ENCODE measurements at regions not wholly inside any gene's neighbourhood (a gene's known extent, or its start where the extent isn't known, plus 50 kb on each side); places are given as distances from the start of the nearest gene placed in this dataset.

DNA sequence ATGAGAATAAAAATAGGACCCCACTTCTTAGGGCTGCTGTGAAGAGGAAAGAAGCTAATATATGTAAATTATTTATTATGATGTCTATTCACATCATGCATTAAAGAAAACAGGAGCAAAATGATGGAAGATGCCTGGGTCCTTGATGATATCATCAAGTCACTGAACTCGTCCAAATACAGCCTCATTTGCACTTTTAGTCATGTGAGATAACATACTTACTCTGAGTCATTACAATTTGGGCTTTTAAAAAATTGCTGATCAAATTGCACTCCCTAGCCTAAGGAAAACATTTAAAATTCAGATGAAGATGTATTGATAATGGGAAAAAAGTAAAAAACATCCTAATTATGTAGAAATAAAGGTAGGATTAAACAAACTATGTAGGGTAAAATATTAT, 302.7 kb upstream of the CCL2 start:
- CTCF ChIA-PET, result no interaction called here
- H3K9me3 ChIP-seq (replicated peaks; ENCODE audit: control insufficient read depth, insufficient read depth, low read length), result no peaks in the 10 kb centered on the region
- no peak overlapping the region for H3K4me3 ChIP-seq (replicated peaks in 1 of 3; ENCODE audit: insufficient read depth in 1 of 3, low read depth in 1 of 3, low read length in 3 of 3)
- H3K4me1 ChIP-seq (ENCODE audit: control insufficient read depth, extremely low read depth, insufficient read depth, low read length), result no peaks in the 10 kb centered on the region
- DNase-seq (ENCODE audit: low read depth, low spot score), result no peak
- no TSS peak for BruUV-seq (replicated peaks)
- no peaks in the 10 kb centered on the region for H3K36me3 ChIP-seq (ENCODE audit: control insufficient read depth in 2 of 2, extremely low read depth in 1 of 2, insufficient read depth in 2 of 2, low read length in 2 of 2)
- no peak overlapping the region for H3K27ac ChIP-seq (ENCODE audit: insufficient read depth, low read depth, low read length)
- no peaks in the 10 kb centered on the region for H4K20me1 ChIP-seq (replicated peaks; ENCODE audit: control insufficient read depth, extremely low read depth, insufficient read depth, low read length)
- no peaks in the 10 kb centered on the region for H3K79me2 ChIP-seq (ENCODE audit: control insufficient read depth, insufficient read depth, low read length)
- H3K4me2 ChIP-seq (ENCODE audit: insufficient read depth, low read length), result no peak overlapping the region
- no peaks in the 10 kb centered on the region for H3K27me3 ChIP-seq (ENCODE audit: control insufficient read depth in 2 of 2, insufficient read depth in 2 of 2, low read length in 2 of 2)
- intact Hi-C loops (cut with micrococcal nuclease) (no loop called here), dilution Hi-C loops (cut with MboI; ENCODE audit: extremely low pct_ligation_motif_present, low sequenced_read_pairs) (no loop called here)
- no peak overlapping the region for H2AFZ ChIP-seq (ENCODE audit: low read depth, low read length)
- no peak for TF ChIP-seq JUN (IDR thresholded peaks at IDR 0.05; ENCODE audit: borderline replicate concordance, insufficient read depth, insufficient read length, low read depth)
- TF ChIP-seq, protein P1, sequence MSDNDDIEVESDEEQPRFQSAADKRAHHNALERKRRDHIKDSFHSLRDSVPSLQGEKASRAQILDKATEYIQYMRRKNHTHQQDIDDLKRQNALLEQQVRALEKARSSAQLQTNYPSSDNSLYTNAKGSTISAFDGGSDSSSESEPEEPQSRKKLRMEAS (IDR thresholded peaks at IDR 0.05; ENCODE audit: insufficient read depth, insufficient read length), result no peak
- TF ChIP-seq GATA2 (IDR thresholded peaks at IDR 0.05; ENCODE audit: insufficient read depth, insufficient read length, low read depth, low read length), result no peak
- no peak for TF ChIP-seq POLR2A (IDR thresholded peaks at IDR 0.05; ENCODE audit: low read depth, low read length)
- no peaks in the 10 kb centered on the region for H3K9me1 ChIP-seq (replicated peaks; ENCODE audit: control insufficient read depth, extremely low read depth, insufficient read depth, low read length)
- H3K9ac ChIP-seq (replicated peaks; ENCODE audit: extremely low read depth, insufficient read depth, low read length), result no peak overlapping the region
- FAIRE-seq, result no peak
- POLR2A ChIA-PET, result no interaction called here

DNA sequence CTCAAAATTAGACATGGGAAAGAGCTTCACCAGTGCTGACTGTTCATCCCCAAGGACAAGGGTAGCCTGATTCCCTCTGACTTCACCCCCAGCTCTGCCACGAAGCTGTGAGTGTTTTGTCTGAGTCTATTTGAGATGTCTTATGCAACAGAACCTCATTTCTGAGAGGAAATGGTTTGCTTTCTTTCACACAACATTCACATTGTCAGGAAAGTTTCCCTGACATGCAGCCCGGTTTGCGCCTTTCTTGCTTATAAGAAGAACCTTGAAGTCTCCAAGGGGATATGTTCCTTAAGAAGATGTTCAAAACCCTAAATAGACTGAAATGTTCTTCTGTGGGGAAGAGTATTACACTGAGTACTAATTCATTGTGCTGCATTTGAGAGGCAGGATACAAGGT, 300.5 kb upstream of the CCL2 start:
- ChIA-PET CTCF (interaction anchor here (1.3 kb wide), 1 partner anchor 45 kb away, joined by 3 read pairs; no protein-coding TSS in a partner anchor), POLR2A (no interaction called here)
- Histone ChIP-seq H3K4me2 (ENCODE audit: insufficient read depth, low read length) (no peak overlapping the region), H4K20me1 (replicated peaks; ENCODE audit: control insufficient read depth, extremely low read depth, insufficient read depth, low read length) (no peaks in the 10 kb centered on the region), H3K27me3 (ENCODE audit: control insufficient read depth in 2 of 2, insufficient read depth in 2 of 2, low read length in 2 of 2) (no peaks in the 10 kb centered on the region), H3K4me3 (replicated peaks in 1 of 3; ENCODE audit: insufficient read depth in 1 of 3, low read depth in 1 of 3, low read length in 3 of 3) (no peak overlapping the region), H3K79me2 (ENCODE audit: control insufficient read depth, insufficient read depth, low read length) (no peaks in the 10 kb centered on the region), H3K9me3 (replicated peaks; ENCODE audit: control insufficient read depth, insufficient read depth, low read length) (no peaks in the 10 kb centered on the region), H3K9ac (replicated peaks; ENCODE audit: extremely low read depth, insufficient read depth, low read length) (no peak overlapping the region), H2AFZ (ENCODE audit: low read depth, low read length) (no peak overlapping the region), H3K36me3 (ENCODE audit: control insufficient read depth in 2 of 2, extremely low read depth in 1 of 2, insufficient read depth in 2 of 2, low read length in 2 of 2) (no peaks in the 10 kb centered on the region), H3K9me1 (replicated peaks; ENCODE audit: control insufficient read depth, extremely low read depth, insufficient read depth, low read length) (no peaks in the 10 kb centered on the region), H3K4me1 (ENCODE audit: control insufficient read depth, extremely low read depth, insufficient read depth, low read length) (no peaks in the 10 kb centered on the region), H3K27ac (ENCODE audit: insufficient read depth, low read depth, low read length) (no peak overlapping the region)
- DNase-seq (ENCODE audit: low read depth, low spot score), result no peak
- FAIRE-seq, result no peak
- intact Hi-C loops (cut with micrococcal nuclease) (no loop called here), dilution Hi-C loops (cut with MboI; ENCODE audit: extremely low pct_ligation_motif_present, low sequenced_read_pairs) (no loop called here)
- TF ChIP-seq POLR2A (IDR thresholded peaks at IDR 0.05; ENCODE audit: low read depth, low read length), result no peak
- TF ChIP-seq, protein P2, sequence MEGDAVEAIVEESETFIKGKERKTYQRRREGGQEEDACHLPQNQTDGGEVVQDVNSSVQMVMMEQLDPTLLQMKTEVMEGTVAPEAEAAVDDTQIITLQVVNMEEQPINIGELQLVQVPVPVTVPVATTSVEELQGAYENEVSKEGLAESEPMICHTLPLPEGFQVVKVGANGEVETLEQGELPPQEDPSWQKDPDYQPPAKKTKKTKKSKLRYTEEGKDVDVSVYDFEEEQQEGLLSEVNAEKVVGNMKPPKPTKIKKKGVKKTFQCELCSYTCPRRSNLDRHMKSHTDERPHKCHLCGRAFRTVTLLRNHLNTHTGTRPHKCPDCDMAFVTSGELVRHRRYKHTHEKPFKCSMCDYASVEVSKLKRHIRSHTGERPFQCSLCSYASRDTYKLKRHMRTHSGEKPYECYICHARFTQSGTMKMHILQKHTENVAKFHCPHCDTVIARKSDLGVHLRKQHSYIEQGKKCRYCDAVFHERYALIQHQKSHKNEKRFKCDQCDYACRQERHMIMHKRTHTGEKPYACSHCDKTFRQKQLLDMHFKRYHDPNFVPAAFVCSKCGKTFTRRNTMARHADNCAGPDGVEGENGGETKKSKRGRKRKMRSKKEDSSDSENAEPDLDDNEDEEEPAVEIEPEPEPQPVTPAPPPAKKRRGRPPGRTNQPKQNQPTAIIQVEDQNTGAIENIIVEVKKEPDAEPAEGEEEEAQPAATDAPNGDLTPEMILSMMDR (IDR thresholded peaks at IDR 0.05; ENCODE audit: extremely low read depth in 1 of 2, insufficient read depth in 1 of 2, low read depth in 1 of 2, low read length in 2 of 2), result no peak
- no peak for TF ChIP-seq GATA2 (IDR thresholded peaks at IDR 0.05; ENCODE audit: insufficient read depth, insufficient read length, low read depth, low read length)
- TF ChIP-seq POLR2AphosphoS5 (IDR thresholded peaks at IDR 0.05; ENCODE audit: insufficient read depth, low read depth, low read length), result no peak
- TF ChIP-seq FOS (IDR thresholded peaks at IDR 0.05; ENCODE audit: borderline replicate concordance, insufficient read depth, low read length), result no peak
- TF ChIP-seq, protein P1 (IDR thresholded peaks at IDR 0.05; ENCODE audit: insufficient read depth, insufficient read length), result no peak
- TF ChIP-seq MYC (IDR thresholded peaks at IDR 0.05; ENCODE audit: low read depth, low read length), result no peak
- no peak for TF ChIP-seq EZH2 (IDR thresholded peaks at IDR 0.05; ENCODE audit: borderline replicate concordance, low read depth, low read length, severe bottlenecking)
- TF ChIP-seq JUN (IDR thresholded peaks at IDR 0.05; ENCODE audit: borderline replicate concordance, insufficient read depth, insufficient read length, low read depth), result no peak
- no TSS peak for BruUV-seq (replicated peaks)

Measured in endothelial cell of umbilical vein (primary cell).